Upper lobe of left lung (tissue), 6 donors: ENCODE measurements at regions not wholly inside any gene's neighbourhood (a gene's known extent, or its start where the extent isn't known, plus 50 kb on each side); places are given as distances from the start of the nearest gene placed in this dataset.

ENCODE experiments used
- ATAC-seq, 2 donors: fragments of 200-7000 bp; cut with Tn5 transposase; one replicate each; pipeline ENCODE4 v1.9.1; 2022; ENCODE audit warnings: mild to moderate bottlenecking in 2 of 2, moderate library complexity in 2 of 2; ENCODE audit not compliant: low FRiP score in 2 of 2
- DNase-seq, 2 donors: peaks; one replicate each; pipeline ENCODE4 v3.0.0-alpha.2; 2019 to 2020
- H3K27ac ChIP-seq, 4 donors: fragments of 200-600 bp; sonication (generic); one replicate each; pipeline ENCODE4 v1.5.1; 2016 to 2019
- H3K27me3 ChIP-seq, 4 donors: fragments of 200-600 bp; sonication (generic); one replicate each; pipeline ENCODE4 v1.5.1; 2017 to 2019
- H3K36me3 ChIP-seq, 4 donors: fragments of 200-600 bp; sonication (generic); one replicate each; pipeline ENCODE4 v1.5.1; 2016 to 2019
- H3K4me1 ChIP-seq, 4 donors: fragments of 200-600 bp; sonication (generic); one replicate each; pipeline ENCODE4 v1.5.1; 2018 to 2019
- H3K4me3 ChIP-seq, 4 donors: fragments of 200-600 bp; sonication (generic); one replicate each; pipeline ENCODE4 v1.5.1; 2017 to 2019; ENCODE audit warnings: mild to moderate bottlenecking in 2 of 4, moderate library complexity in 1 of 4
- H3K9me3 ChIP-seq, 4 donors: fragments of 200-600 bp; sonication (generic); one replicate each; pipeline ENCODE4 v1.5.1; 2018 to 2019
- CTCF ChIP-seq, 6 experiments: fragments of 450-650 bp in 4 of 6; fragments of 200-600 bp in 2 of 6; sonication (generic) in 2 of 6; IDR thresholded peaks; one replicate each; pipeline ENCODE4 v1.5.1; 2016 to 2019; ENCODE audit warnings: antibody characterized with exemption in 6 of 6
- EP300 ChIP-seq, 4 donors: sonication (generic); formaldehyde crosslinking; IDR thresholded peaks; one replicate each; pipeline ENCODE4 v1.5.1; 2017; ENCODE audit warnings: antibody characterized with exemption in 4 of 4, control low read depth in 2 of 4
- POLR2A ChIP-seq, 4 donors: fragments of 450-650 bp; IDR thresholded peaks; one replicate each; pipeline ENCODE4 v1.5.1; 2016 to 2017; ENCODE audit warnings: antibody characterized with exemption in 4 of 4, mild to moderate bottlenecking in 2 of 4
- POLR2AphosphoS5 ChIP-seq, 2 donors: sonication (generic); formaldehyde crosslinking; IDR thresholded peaks; one replicate each; pipeline ENCODE4 v1.5.1; 2017; ENCODE audit warnings: antibody characterized with exemption in 2 of 2
- WGBS, 2 donors: methylation state at CpG; one replicate each; pipeline ENCODE4 v1.1.5; 2017 to 2018; 5-methylcytosine and 5-hydroxymethylcytosine counted together
- donor health status: DM: no; HTN: no; CAD: no; lungs with moderate emphysema.
- donor health status: DM: no; HTN: yes; CAD: no; lungs with severe emphysema.

GRCh38 chr10:45532480-45532879, 140.1 kb downstream of the ZFAND4 start:
- WGBS, 2 donors, result 80 to 96% methylated on average over 1 of the region's 1 CpG
- ATAC-seq (no peak), DNase-seq (no peak)
- Histone ChIP-seq H3K4me1 (no peaks in the 10 kb centered on the region), H3K9me3 (no peaks in the 10 kb centered on the region), H3K36me3 (peaks cover 0 to 4% (median 0%) of the 10 kb centered on the region in 4 donors), H3K27ac (no peak overlapping the region), H3K4me3 (no peak overlapping the region), H3K27me3 (no peaks in the 10 kb centered on the region)
- TF ChIP-seq POLR2AphosphoS5 (IDR thresholded peaks at IDR 0.05), result no peak
- TF ChIP-seq POLR2A (IDR thresholded peaks at IDR 0.05), result no peak
- no peak for TF ChIP-seq CTCF (IDR thresholded peaks at IDR 0.05)
- TF ChIP-seq EP300 (IDR thresholded peaks at IDR 0.05), result no peak

- 75 to 78% methylated on average over 3 of the region's 3 CpGs for WGBS, 2 donors
- no peaks in the 10 kb centered on the region for H3K9me3 ChIP-seq
- no peaks in the 10 kb centered on the region for H3K36me3 ChIP-seq
- no peak for DNase-seq
- H3K27me3 ChIP-seq, result no peaks in the 10 kb centered on the region
- no peak overlapping the region for H3K27ac ChIP-seq
- no peak for ATAC-seq
- peaks cover 0 to 10% (median 0%) of the 10 kb centered on the region in 4 donors for H3K4me1 ChIP-seq
- TF ChIP-seq POLR2A (IDR thresholded peaks at IDR 0.05), result no peak
- no peak for TF ChIP-seq POLR2AphosphoS5 (IDR thresholded peaks at IDR 0.05)
- TF ChIP-seq EP300 (IDR thresholded peaks at IDR 0.05), result no peak
- TF ChIP-seq CTCF (IDR thresholded peaks at IDR 0.05), result no peak
- H3K4me3 ChIP-seq, result no peak overlapping the region
Observed at GRCh38 chr10:45526309-45526905, 146.2 kb downstream of the ZFAND4 start.

GRCh38 chr10:45520476-45520875, 146.5 kb downstream of the ALOX5 start:
- 93 to 98% methylated on average over 4 of the region's 4 CpGs for WGBS, 2 donors
- Histone ChIP-seq H3K9me3 (no peaks in the 10 kb centered on the region), H3K4me3 (no peak overlapping the region), H3K36me3 (no peaks in the 10 kb centered on the region), H3K4me1 (peaks cover 0 to under 1% (median under 1%) of the 10 kb centered on the region in 4 donors), H3K27ac (no peak overlapping the region), H3K27me3 (no peaks in the 10 kb centered on the region)
- TF ChIP-seq POLR2A (IDR thresholded peaks at IDR 0.05) (no peak), POLR2AphosphoS5 (IDR thresholded peaks at IDR 0.05) (no peak), EP300 (IDR thresholded peaks at IDR 0.05) (no peak)
- DNase-seq (no peak), ATAC-seq (no peak)

GRCh38 chr10:45518741-45519140, 144.7 kb downstream of the ALOX5 start:
- ATAC-seq (no peak), DNase-seq (no peak)
- peaks cover 0 to 13% (median 11%) of the 10 kb centered on the region in 4 donors for H3K4me1 ChIP-seq
- no peaks in the 10 kb centered on the region for H3K27me3 ChIP-seq
- WGBS, 2 donors, result 96 to 100% methylated on average over 1 of the region's 1 CpG
- H3K27ac ChIP-seq, result no peak overlapping the region
- TF ChIP-seq POLR2A (IDR thresholded peaks at IDR 0.05) (no peak), CTCF (IDR thresholded peaks at IDR 0.05) (no peak), POLR2AphosphoS5 (IDR thresholded peaks at IDR 0.05) (no peak), EP300 (IDR thresholded peaks at IDR 0.05) (no peak)
- H3K9me3 ChIP-seq, result no peaks in the 10 kb centered on the region
- no peak overlapping the region for H3K4me3 ChIP-seq
- no peaks in the 10 kb centered on the region for H3K36me3 ChIP-seq

GRCh38 chr10:45515630-45516029, 141.6 kb downstream of the ALOX5 start:
- Histone ChIP-seq H3K9me3 (no peaks in the 10 kb centered on the region), H3K36me3 (no peaks in the 10 kb centered on the region), H3K27me3 (no peaks in the 10 kb centered on the region), H3K27ac (no peak overlapping the region), H3K4me1 (peaks cover 0 to 13% (median 11%) of the 10 kb centered on the region in 4 donors), H3K4me3 (no peak overlapping the region)
- DNase-seq, result no peak
- ATAC-seq, result no peak
- TF ChIP-seq POLR2AphosphoS5 (IDR thresholded peaks at IDR 0.05) (no peak), CTCF (IDR thresholded peaks at IDR 0.05) (no peak), EP300 (IDR thresholded peaks at IDR 0.05) (no peak), POLR2A (IDR thresholded peaks at IDR 0.05) (no peak)
- 92 to 94% methylated on average over 6 of the region's 6 CpGs for WGBS, 2 donors
